ENCODE measurements at regions not wholly inside any gene's neighbourhood (a gene's known extent, or its start where the extent isn't known, plus 50 kb on each side); places are given as distances from the start of the nearest gene placed in this dataset.
A peak's percentile ranks its signal among the peaks of the same experiment; 100 is the strongest.

GRCh38 chr16:85365120-85365519 is 248.0 kb upstream of the GSE1 start:
- ATAC-seq, result no peak
- WGBS, 4 donors, result 87 to 95% (median 87%) methylated on average over 10 to 11 of the region's 11 CpGs
- intact Hi-C loops (cut with DNase I), result no loop called here

DNA sequence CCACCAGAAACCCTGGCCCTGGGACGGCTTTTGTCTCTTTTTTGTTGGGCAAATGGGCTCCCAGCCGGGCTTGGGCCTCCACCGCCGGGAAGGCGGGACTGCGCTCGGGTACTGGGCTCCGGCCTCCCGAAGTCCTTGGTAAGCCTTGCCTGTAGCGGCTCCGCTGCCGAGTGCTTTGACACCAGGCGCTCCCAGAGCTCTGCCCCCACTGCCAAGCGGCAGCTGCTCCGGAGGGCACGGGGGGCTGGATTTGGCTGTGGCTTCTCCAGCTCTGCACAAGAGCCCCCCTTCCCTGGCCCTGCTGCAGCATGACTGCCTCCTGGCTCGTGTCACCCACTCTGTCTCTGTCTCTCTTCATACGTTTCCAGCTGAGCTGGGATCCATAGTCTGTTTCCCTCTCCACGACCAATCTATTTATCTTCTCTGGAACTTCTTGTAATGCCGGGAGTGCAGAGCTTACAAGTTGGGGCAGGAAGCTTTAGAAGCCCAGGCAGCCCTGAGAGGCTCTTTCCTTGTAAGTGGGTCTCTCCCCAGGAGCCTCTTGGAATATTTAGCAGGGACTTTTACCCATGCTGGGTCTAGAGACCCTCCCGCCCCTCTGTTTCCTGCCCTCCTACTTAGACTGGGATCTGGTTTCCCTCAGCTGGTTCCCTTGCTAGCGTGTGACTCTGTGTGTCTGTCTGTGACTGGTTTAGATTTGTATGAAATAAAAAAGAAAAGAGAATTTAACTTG is 246.9 kb upstream of the GSE1 start:
- no peak for DNase-seq
- H3K9me3 ChIP-seq, result peaks cover 0 to 6% (median 0%) of the 10 kb centered on the region in 12 donors
- H3K27me3 ChIP-seq, result no peaks in the 10 kb centered on the region
- 75 to 84% (median 81%) methylated on average over 22 of the region's 22 CpGs for WGBS, 4 donors
- no peaks in the 10 kb centered on the region for H3K36me3 ChIP-seq
- no peak overlapping the region for H3K4me3 ChIP-seq
- peaks cover 0 to 31% (median 7%) of the 10 kb centered on the region in 12 donors for H3K4me1 ChIP-seq
- peak overlapping the region in 1 of 12 donors; percentile 82 for H3K27ac ChIP-seq
- ATAC-seq, result no peak
- TF ChIP-seq CTCF (IDR thresholded peaks at IDR 0.05), result no peak
- TF ChIP-seq POLR2A (IDR thresholded peaks at IDR 0.05), result no peak
- intact Hi-C loops (cut with DNase I), result no loop called here

More at GRCh38 chr16:85365120-85365519, 248.0 kb upstream of the GSE1 start:
- Histone ChIP-seq H3K36me3 (no peaks in the 10 kb centered on the region), H3K4me3 (no peak overlapping the region), H3K4me1 (peaks cover 0 to 22% (median 1%) of the 10 kb centered on the region in 12 donors), H3K27me3 (no peaks in the 10 kb centered on the region), H3K9me3 (peaks cover 0 to 6% (median 0%) of the 10 kb centered on the region in 12 donors), H3K27ac (peak overlapping the region in 1 of 12 donors; percentile 82)
- no peak for DNase-seq
- TF ChIP-seq POLR2A (IDR thresholded peaks at IDR 0.05), result no peak
- TF ChIP-seq CTCF (IDR thresholded peaks at IDR 0.05), result no peak

- Histone ChIP-seq H3K36me3 (no peaks in the 10 kb centered on the region), H3K27ac (peak overlapping the region in 1 of 12 donors; percentile 82), H3K4me1 (peaks cover 0 to 28% (median 10%) of the 10 kb centered on the region in 12 donors), H3K27me3 (no peaks in the 10 kb centered on the region), H3K9me3 (peaks cover 0 to 6% (median 0%) of the 10 kb centered on the region in 12 donors), H3K4me3 (no peak overlapping the region)
- intact Hi-C loops (cut with DNase I), result no loop called here
- ATAC-seq (no peak), DNase-seq (no peak)
- TF ChIP-seq CTCF (IDR thresholded peaks at IDR 0.05) (no peak), POLR2A (IDR thresholded peaks at IDR 0.05) (no peak)
- WGBS, 4 donors, result 92 to 96% (median 93%) methylated on average over 12 of the region's 12 CpGs
Measured at GRCh38 chr16:85367485-85367884, 245.6 kb upstream of the GSE1 start.

GRCh38 chr16:85369060-85369459 is 244.1 kb upstream of the GSE1 start:
- Histone ChIP-seq H3K36me3 (no peaks in the 10 kb centered on the region), H3K27ac (no peak overlapping the region), H3K27me3 (no peaks in the 10 kb centered on the region), H3K4me3 (no peak overlapping the region), H3K4me1 (peaks cover 0 to 28% (median 10%) of the 10 kb centered on the region in 12 donors), H3K9me3 (peaks cover 0 to 2% (median 0%) of the 10 kb centered on the region in 12 donors)
- intact Hi-C loops (cut with DNase I), result no loop called here
- WGBS, 4 donors, result 89 to 96% (median 94%) methylated on average over 7 of the region's 7 CpGs
- DNase-seq, result no peak
- no peak for ATAC-seq
- TF ChIP-seq POLR2A (IDR thresholded peaks at IDR 0.05) (no peak), CTCF (IDR thresholded peaks at IDR 0.05) (no peak)

Data from heart left ventricle (tissue), 16 donors.